Spleen (tissue), 7 donors: ENCODE measurements at regions not wholly inside any gene's neighbourhood (a gene's known extent, or its start where the extent isn't known, plus 50 kb on each side); places are given as distances from the start of the nearest gene placed in this dataset.

Source experiments
- POLR2AphosphoS5 ChIP-seq, 3 donors: sonication (generic); formaldehyde crosslinking; IDR thresholded peaks; one replicate each; pipeline ENCODE4 v1.5.1; 2017; ENCODE audit warnings: antibody characterized with exemption in 3 of 3
- TF ChIP-seq, protein P1 (sequence below), 11 experiments: fragments of 200-600 bp in 7 of 11; fragments of 450-650 bp in 4 of 11; sonication (generic) in 4 of 11; IDR thresholded peaks in 8 of 11; conservative IDR thresholded peaks in 3 of 11; 1 replicate in 7 of 11; 2 replicates in 4 of 11; pipeline versions ENCODE4 v1.4.0 to v1.8.0; 2016 to 2021; ENCODE audit warnings: antibody characterized with exemption in 11 of 11, inconsistent platforms in 4 of 11, mild to moderate bottlenecking in 1 of 11
- donor health status: DM: no; HTN: no; CAD: no; lungs with moderate emphysema.
- donor health status: DM: no; HTN: no; CAD: no.
- donor health status: DM: no; HTN: no; CAD: no.

DNA sequence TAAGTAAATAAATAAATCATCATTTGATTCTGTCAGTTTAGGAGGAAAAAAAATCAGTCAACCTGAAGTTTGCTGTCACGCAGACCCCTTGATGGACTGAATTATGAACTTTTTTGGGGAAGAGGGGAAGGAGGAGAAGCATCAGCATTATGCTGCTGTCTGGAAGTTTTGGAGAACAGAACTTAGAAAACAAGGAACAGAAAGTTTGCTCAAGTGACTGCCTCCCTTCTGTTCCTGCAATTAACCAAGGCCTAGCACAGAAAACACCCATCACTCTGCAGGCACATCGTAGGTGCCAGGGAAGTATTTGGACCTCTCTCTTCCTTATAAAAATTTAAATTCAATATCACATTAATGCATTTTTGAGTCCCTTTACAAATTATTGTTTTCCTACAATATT, 283.8 kb downstream of the VRK1 start:
- TF ChIP-seq, protein P1, sequence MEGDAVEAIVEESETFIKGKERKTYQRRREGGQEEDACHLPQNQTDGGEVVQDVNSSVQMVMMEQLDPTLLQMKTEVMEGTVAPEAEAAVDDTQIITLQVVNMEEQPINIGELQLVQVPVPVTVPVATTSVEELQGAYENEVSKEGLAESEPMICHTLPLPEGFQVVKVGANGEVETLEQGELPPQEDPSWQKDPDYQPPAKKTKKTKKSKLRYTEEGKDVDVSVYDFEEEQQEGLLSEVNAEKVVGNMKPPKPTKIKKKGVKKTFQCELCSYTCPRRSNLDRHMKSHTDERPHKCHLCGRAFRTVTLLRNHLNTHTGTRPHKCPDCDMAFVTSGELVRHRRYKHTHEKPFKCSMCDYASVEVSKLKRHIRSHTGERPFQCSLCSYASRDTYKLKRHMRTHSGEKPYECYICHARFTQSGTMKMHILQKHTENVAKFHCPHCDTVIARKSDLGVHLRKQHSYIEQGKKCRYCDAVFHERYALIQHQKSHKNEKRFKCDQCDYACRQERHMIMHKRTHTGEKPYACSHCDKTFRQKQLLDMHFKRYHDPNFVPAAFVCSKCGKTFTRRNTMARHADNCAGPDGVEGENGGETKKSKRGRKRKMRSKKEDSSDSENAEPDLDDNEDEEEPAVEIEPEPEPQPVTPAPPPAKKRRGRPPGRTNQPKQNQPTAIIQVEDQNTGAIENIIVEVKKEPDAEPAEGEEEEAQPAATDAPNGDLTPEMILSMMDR (IDR thresholded peaks at IDR 0.05 in 8 of 11, conservative IDR thresholded peaks at IDR 0.05 in 3 of 11) = no peak
- no peak for TF ChIP-seq POLR2AphosphoS5 (IDR thresholded peaks at IDR 0.05)
